Transverse colon (tissue), 4 donors: ENCODE measurements at regions not wholly inside any gene's neighbourhood (a gene's known extent, or its start where the extent isn't known, plus 50 kb on each side); places are given as distances from the start of the nearest gene placed in this dataset.

Source experiments
- EP300 ChIP-seq: sonication (generic); formaldehyde crosslinking; IDR thresholded peaks from one replicate; pipeline ENCODE4 v1.6.1; 2017; ENCODE audit warnings: antibody characterized with exemption, low read depth
- POLR2A ChIP-seq: fragments of 450-650 bp; IDR thresholded peaks from one replicate; pipeline ENCODE4 v1.6.1; 2016; ENCODE audit warnings: antibody characterized with exemption, mild to moderate bottlenecking, moderate library complexity
- POLR2AphosphoS5 ChIP-seq, 3 donors: sonication (generic); formaldehyde crosslinking; IDR thresholded peaks; one replicate each; pipeline ENCODE4 v1.6.1; 2016; ENCODE audit warnings: antibody characterized with exemption in 3 of 3
- TF ChIP-seq, protein P1 (sequence below), 5 experiments: fragments of 200-600 bp in 3 of 5; fragments of 450-650 bp in 2 of 5; sonication (generic) in 3 of 5; IDR thresholded peaks; 1 replicate in 2 of 5; 2 replicates in 3 of 5; pipeline ENCODE4 v1.5.1; 2016 to 2017; ENCODE audit warnings: antibody characterized with exemption in 5 of 5, inconsistent platforms in 3 of 5, mild to moderate bottlenecking in 2 of 5, moderate library complexity in 1 of 5

GRCh38 chr4:127052742-127053141 is 580.0 kb upstream of the INTU start:
- TF ChIP-seq, protein P1, sequence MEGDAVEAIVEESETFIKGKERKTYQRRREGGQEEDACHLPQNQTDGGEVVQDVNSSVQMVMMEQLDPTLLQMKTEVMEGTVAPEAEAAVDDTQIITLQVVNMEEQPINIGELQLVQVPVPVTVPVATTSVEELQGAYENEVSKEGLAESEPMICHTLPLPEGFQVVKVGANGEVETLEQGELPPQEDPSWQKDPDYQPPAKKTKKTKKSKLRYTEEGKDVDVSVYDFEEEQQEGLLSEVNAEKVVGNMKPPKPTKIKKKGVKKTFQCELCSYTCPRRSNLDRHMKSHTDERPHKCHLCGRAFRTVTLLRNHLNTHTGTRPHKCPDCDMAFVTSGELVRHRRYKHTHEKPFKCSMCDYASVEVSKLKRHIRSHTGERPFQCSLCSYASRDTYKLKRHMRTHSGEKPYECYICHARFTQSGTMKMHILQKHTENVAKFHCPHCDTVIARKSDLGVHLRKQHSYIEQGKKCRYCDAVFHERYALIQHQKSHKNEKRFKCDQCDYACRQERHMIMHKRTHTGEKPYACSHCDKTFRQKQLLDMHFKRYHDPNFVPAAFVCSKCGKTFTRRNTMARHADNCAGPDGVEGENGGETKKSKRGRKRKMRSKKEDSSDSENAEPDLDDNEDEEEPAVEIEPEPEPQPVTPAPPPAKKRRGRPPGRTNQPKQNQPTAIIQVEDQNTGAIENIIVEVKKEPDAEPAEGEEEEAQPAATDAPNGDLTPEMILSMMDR (IDR thresholded peaks at IDR 0.05) = no peak
- TF ChIP-seq EP300 (no peak), POLR2A (no peak), POLR2AphosphoS5 (IDR thresholded peaks at IDR 0.05) (no peak)
